ENCODE measurements at regions not wholly inside any gene's neighbourhood (a gene's known extent, or its start where the extent isn't known, plus 50 kb on each side); places are given as distances from the start of the nearest gene placed in this dataset.
"Not testable (repeated sequence)": the region's sequence is repeated elsewhere in the genome, so short reads cannot be mapped to it uniquely, and the experiment has no call there.

GRCh38 chr14:51370758-51371386, 130.8 kb downstream of the TMX1 start:
- H3K9ac ChIP-seq (ENCODE audit: insufficient read length): no peak overlapping the region
- H3K4me3 ChIP-seq: no peak overlapping the region
- DNase-seq (ENCODE audit: low read depth, low spot score): no peak
- H3K9me3 ChIP-seq (ENCODE audit: low read depth, low read length): no peaks in the 10 kb centered on the region
- no peaks in the 10 kb centered on the region for H3K36me3 ChIP-seq (ENCODE audit: insufficient read depth, low read length)
- no peak overlapping the region for H3K27ac ChIP-seq
- no peak for TF ChIP-seq POLR2AphosphoS5 (IDR thresholded peaks at IDR 0.05; ENCODE audit: borderline replicate concordance, low read depth, low read length)
- no peak for TF ChIP-seq FOXP2 (optimal IDR thresholded peaks at IDR 0.05; ENCODE audit: control extremely low read depth, extremely low read length, insufficient read depth)
- no peak for TF ChIP-seq EZH2 (IDR thresholded peaks at IDR 0.05)

- not testable (repeated sequence) for H3K9ac ChIP-seq (ENCODE audit: insufficient read length); H3K9me3 ChIP-seq (ENCODE audit: low read depth, low read length); DNase-seq (ENCODE audit: low read depth, low spot score)
Measured at GRCh38 chr14:51377186-51377585, 137.1 kb downstream of the TMX1 start.

GRCh38 chr14:51382506-51382905, 142.5 kb downstream of the TMX1 start:
- no peaks in the 10 kb centered on the region for H3K9me3 ChIP-seq (ENCODE audit: low read depth, low read length)
- H3K4me3 ChIP-seq: no peak overlapping the region
- no peak for TF ChIP-seq POLR2AphosphoS5 (IDR thresholded peaks at IDR 0.05; ENCODE audit: borderline replicate concordance, low read depth, low read length)
- no peak for TF ChIP-seq FOXP2 (optimal IDR thresholded peaks at IDR 0.05; ENCODE audit: control extremely low read depth, extremely low read length, insufficient read depth)
- TF ChIP-seq EZH2 (IDR thresholded peaks at IDR 0.05): no peak
- H3K9ac ChIP-seq (ENCODE audit: insufficient read length): no peak overlapping the region
- DNase-seq (ENCODE audit: low read depth, low spot score): no peak
- H3K36me3 ChIP-seq (ENCODE audit: insufficient read depth, low read length): no peaks in the 10 kb centered on the region
- H3K27ac ChIP-seq: no peak overlapping the region

More at GRCh38 chr14:51377186-51377585, 137.1 kb downstream of the TMX1 start:
- not testable (repeated sequence) for H3K27ac ChIP-seq; H3K36me3 ChIP-seq (ENCODE audit: insufficient read depth, low read length); H3K4me3 ChIP-seq

- Histone ChIP-seq H3K27ac (no peak overlapping the region), H3K36me3 (ENCODE audit: insufficient read depth, low read length) (no peaks in the 10 kb centered on the region)
- TF ChIP-seq EZH2 (IDR thresholded peaks at IDR 0.05) (no peak), POLR2AphosphoS5 (IDR thresholded peaks at IDR 0.05; ENCODE audit: borderline replicate concordance, low read depth, low read length) (no peak), FOXP2 (optimal IDR thresholded peaks at IDR 0.05; ENCODE audit: control extremely low read depth, extremely low read length, insufficient read depth) (no peak)
Measured at GRCh38 chr14:51386411-51386810, 146.4 kb downstream of the TMX1 start.

GRCh38 chr14:51386983-51387735, 147.1 kb downstream of the TMX1 start:
- Histone ChIP-seq H3K9me3 (ENCODE audit: low read depth, low read length) (no peaks in the 10 kb centered on the region), H3K9ac (ENCODE audit: insufficient read length) (no peak overlapping the region), H3K27ac (no peak overlapping the region), H3K36me3 (ENCODE audit: insufficient read depth, low read length) (no peaks in the 10 kb centered on the region), H3K4me3 (no peak overlapping the region)
- no peak for DNase-seq (ENCODE audit: low read depth, low spot score)
- TF ChIP-seq POLR2AphosphoS5 (IDR thresholded peaks at IDR 0.05; ENCODE audit: borderline replicate concordance, low read depth, low read length) (no peak), EZH2 (IDR thresholded peaks at IDR 0.05) (no peak), FOXP2 (optimal IDR thresholded peaks at IDR 0.05; ENCODE audit: control extremely low read depth, extremely low read length, insufficient read depth) (no peak)

More at GRCh38 chr14:51386411-51386810, 146.4 kb downstream of the TMX1 start:
- Histone ChIP-seq H3K9ac (ENCODE audit: insufficient read length) (no peak overlapping the region), H3K9me3 (ENCODE audit: low read depth, low read length) (no peaks in the 10 kb centered on the region), H3K4me3 (no peak overlapping the region)
- DNase-seq (ENCODE audit: low read depth, low spot score): no peak

- DNase-seq (ENCODE audit: low read depth, low spot score): no peak
- Histone ChIP-seq H3K9ac (ENCODE audit: insufficient read length) (no peak overlapping the region), H3K27ac (no peak overlapping the region), H3K9me3 (ENCODE audit: low read depth, low read length) (no peaks in the 10 kb centered on the region), H3K36me3 (ENCODE audit: insufficient read depth, low read length) (no peaks in the 10 kb centered on the region), H3K4me3 (no peak overlapping the region)
- no peak for TF ChIP-seq EZH2 (IDR thresholded peaks at IDR 0.05)
- no peak for TF ChIP-seq FOXP2 (optimal IDR thresholded peaks at IDR 0.05; ENCODE audit: control extremely low read depth, extremely low read length, insufficient read depth)
- no peak for TF ChIP-seq POLR2AphosphoS5 (IDR thresholded peaks at IDR 0.05; ENCODE audit: borderline replicate concordance, low read depth, low read length)
Measured at GRCh38 chr14:51392416-51392815, 152.4 kb downstream of the TMX1 start.

GRCh38 chr14:51394384-51394783, 154.3 kb downstream of the TMX1 start:
- Histone ChIP-seq H3K27ac (no peak overlapping the region), H3K4me3 (no peak overlapping the region), H3K9me3 (ENCODE audit: low read depth, low read length) (no peaks in the 10 kb centered on the region), H3K36me3 (ENCODE audit: insufficient read depth, low read length) (no peaks in the 10 kb centered on the region), H3K9ac (ENCODE audit: insufficient read length) (no peak overlapping the region)
- DNase-seq (ENCODE audit: low read depth, low spot score): no peak
- TF ChIP-seq EZH2 (IDR thresholded peaks at IDR 0.05): no peak
- TF ChIP-seq POLR2AphosphoS5 (IDR thresholded peaks at IDR 0.05; ENCODE audit: borderline replicate concordance, low read depth, low read length): no peak
- no peak for TF ChIP-seq FOXP2 (optimal IDR thresholded peaks at IDR 0.05; ENCODE audit: control extremely low read depth, extremely low read length, insufficient read depth)

- Histone ChIP-seq H3K9me3 (ENCODE audit: low read depth, low read length) (no peaks in the 10 kb centered on the region), H3K9ac (ENCODE audit: insufficient read length) (no peak overlapping the region), H3K4me3 (no peak overlapping the region), H3K36me3 (ENCODE audit: insufficient read depth, low read length) (no peaks in the 10 kb centered on the region), H3K27ac (no peak overlapping the region)
- DNase-seq (ENCODE audit: low read depth, low spot score): no peak
- TF ChIP-seq EZH2 (IDR thresholded peaks at IDR 0.05) (no peak), POLR2AphosphoS5 (IDR thresholded peaks at IDR 0.05; ENCODE audit: borderline replicate concordance, low read depth, low read length) (no peak), FOXP2 (optimal IDR thresholded peaks at IDR 0.05; ENCODE audit: control extremely low read depth, extremely low read length, insufficient read depth) (no peak)
Measured at GRCh38 chr14:51394804-51395203, 154.8 kb downstream of the TMX1 start.
